ENCODE measurements at regions not wholly inside any gene's neighbourhood (a gene's known extent, or its start where the extent isn't known, plus 50 kb on each side); places are given as distances from the start of the nearest gene placed in this dataset.

DNA sequence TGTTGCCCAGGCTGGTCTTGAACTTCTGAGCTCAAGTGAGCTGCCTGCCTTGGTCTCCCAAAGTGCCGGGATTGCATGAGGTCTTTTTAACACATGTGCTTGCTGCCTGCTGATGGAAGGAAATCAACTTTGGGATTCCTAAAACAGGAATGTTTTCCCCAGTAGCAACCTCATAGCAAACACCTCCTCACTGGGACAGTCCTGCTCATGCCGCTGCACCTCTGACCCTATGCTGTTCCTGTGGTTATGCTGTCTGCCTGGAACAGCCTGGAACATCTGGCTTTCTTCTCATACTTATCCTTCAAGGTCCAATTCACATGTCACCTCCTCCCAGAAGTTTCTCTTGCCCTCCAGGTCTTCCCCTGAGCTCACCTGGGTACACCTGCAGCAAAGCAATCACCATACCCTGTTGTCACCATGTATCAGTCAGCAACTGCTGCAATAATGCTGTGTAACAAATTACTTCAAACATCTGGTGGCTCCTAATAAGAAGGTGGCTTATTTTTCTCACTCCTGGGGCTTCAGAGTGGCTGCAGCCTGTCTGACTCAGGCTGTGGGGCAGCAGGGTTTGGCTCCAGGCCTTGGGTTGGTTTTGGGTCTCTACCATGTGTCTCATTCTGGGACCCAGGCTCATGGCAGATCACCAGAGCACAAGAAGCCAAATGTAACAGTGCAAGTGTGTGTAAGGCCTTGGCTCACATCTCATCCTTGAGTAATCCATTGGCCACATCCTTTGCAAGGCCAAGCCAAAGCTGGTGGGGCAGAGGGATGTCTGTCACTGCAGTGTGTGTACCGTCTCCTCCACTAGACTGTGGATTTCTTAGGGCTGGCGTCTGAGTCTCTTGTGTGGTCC lies 59.4 kb upstream of the SORCS2 start:
- no peak for DNase-seq (ENCODE audit: low read depth)
- H3K4me3 ChIP-seq (ENCODE audit: low read depth, low read length), result no peak overlapping the region
- H3K27me3 ChIP-seq (ENCODE audit: control insufficient read depth, insufficient read depth, low read length), result peaks cover 8% of the 10 kb centered on the region
- TF ChIP-seq, protein P1, sequence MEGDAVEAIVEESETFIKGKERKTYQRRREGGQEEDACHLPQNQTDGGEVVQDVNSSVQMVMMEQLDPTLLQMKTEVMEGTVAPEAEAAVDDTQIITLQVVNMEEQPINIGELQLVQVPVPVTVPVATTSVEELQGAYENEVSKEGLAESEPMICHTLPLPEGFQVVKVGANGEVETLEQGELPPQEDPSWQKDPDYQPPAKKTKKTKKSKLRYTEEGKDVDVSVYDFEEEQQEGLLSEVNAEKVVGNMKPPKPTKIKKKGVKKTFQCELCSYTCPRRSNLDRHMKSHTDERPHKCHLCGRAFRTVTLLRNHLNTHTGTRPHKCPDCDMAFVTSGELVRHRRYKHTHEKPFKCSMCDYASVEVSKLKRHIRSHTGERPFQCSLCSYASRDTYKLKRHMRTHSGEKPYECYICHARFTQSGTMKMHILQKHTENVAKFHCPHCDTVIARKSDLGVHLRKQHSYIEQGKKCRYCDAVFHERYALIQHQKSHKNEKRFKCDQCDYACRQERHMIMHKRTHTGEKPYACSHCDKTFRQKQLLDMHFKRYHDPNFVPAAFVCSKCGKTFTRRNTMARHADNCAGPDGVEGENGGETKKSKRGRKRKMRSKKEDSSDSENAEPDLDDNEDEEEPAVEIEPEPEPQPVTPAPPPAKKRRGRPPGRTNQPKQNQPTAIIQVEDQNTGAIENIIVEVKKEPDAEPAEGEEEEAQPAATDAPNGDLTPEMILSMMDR (IDR thresholded peaks at IDR 0.05; ENCODE audit: insufficient read depth, low read length, poor library complexity, severe bottlenecking), result no peak
- H3K36me3 ChIP-seq (ENCODE audit: control insufficient read depth, insufficient read depth, low read length), result no peaks in the 10 kb centered on the region

DNA sequence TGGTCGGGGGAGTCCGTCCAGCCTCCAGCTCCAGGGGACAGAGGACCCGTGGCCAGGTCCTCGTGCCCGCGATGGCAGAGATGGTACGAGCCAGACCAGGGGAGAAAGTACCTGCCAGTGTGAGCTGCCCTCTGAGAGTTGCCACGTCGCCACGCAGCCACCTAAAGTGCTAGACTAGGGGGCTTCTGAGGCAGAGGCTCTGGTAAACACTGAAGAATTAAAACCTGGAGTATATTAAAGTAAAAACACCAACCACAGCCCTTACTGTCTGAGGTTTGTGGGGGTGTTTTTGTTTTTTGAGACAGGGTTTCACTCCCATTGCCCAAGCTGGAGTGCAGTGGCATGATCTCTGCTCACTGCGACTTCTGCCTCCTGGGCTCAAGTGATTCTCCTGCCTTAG lies 60.1 kb upstream of the SORCS2 start:
- no peak for DNase-seq (ENCODE audit: low read depth)
- Histone ChIP-seq H3K36me3 (ENCODE audit: control insufficient read depth, insufficient read depth, low read length) (no peaks in the 10 kb centered on the region), H3K27me3 (ENCODE audit: control insufficient read depth, insufficient read depth, low read length) (peaks cover 12% of the 10 kb centered on the region), H3K4me3 (ENCODE audit: low read depth, low read length) (no peak overlapping the region)
- TF ChIP-seq, protein P1 (IDR thresholded peaks at IDR 0.05; ENCODE audit: insufficient read depth, low read length, poor library complexity, severe bottlenecking), result no peak

DNA sequence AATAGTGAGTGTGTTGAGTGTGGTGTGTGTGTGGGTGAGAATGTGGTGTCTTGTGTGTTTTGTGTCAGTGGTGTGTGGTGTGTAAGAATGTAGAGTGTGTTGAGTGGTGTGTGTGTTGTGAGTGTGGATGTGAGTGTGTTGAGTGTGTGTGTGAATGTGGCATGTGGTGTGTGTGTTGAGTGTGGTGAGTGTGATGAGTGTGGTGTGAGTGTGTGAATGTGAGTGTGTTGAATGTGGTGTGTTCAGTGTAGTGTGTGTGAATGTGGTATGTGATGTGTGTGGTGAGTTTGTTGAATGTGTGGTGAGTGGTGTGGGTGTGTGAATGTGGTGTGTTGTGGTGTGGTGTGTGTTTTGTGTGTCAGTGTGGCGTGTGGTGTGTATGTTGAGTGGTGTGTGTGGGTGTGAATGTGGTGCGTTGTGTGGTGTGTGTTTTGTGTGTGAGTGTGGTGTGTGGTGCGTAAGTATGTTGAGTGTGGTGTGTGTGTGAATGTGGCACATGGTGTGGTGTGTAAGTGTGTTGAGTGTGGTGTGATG lies 60.8 kb upstream of the SORCS2 start:
- TF ChIP-seq, protein P1 (IDR thresholded peaks at IDR 0.05; ENCODE audit: insufficient read depth, low read length, poor library complexity, severe bottlenecking), result no peak
- H3K4me3 ChIP-seq (ENCODE audit: low read depth, low read length), result no peak overlapping the region
- DNase-seq (ENCODE audit: low read depth), result no peak
- H3K36me3 ChIP-seq (ENCODE audit: control insufficient read depth, insufficient read depth, low read length), result no peaks in the 10 kb centered on the region
- peaks cover 17% of the 10 kb centered on the region for H3K27me3 ChIP-seq (ENCODE audit: control insufficient read depth, insufficient read depth, low read length)

DNA sequence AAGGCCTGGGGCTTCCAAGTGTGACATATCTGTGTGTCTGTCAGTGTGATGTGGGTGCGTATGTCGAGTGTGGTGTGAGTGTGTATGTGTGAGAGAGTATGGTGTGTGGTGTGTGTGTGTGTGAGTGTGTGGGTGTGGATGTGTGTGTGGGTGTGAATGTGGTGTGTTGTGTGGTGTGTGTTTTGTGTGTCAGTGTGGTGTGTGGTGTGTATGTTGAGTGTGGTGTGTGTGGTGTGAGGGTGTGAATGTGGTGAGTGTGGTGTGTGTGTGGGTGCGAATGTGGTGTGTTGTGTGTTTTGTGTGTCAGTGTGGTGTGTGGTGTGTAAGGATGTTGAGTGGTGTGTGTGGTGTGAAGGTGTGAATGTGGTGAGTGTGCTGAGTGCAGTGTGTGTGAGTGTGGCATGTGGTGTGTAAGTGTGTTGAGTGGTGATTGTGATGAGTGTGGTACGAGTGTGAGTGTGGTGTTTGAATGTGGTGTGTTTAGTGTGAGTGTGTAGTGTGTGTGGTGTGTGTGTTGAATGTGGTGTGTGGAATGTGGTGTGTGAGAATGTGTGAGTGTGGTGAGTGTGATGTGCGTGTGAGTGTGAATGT lies 61.6 kb upstream of the SORCS2 start:
- H3K4me3 ChIP-seq (ENCODE audit: low read depth, low read length), result no peak overlapping the region
- TF ChIP-seq, protein P1 (IDR thresholded peaks at IDR 0.05; ENCODE audit: insufficient read depth, low read length, poor library complexity, severe bottlenecking), result no peak
- H3K27me3 ChIP-seq (ENCODE audit: control insufficient read depth, insufficient read depth, low read length), result peaks cover 17% of the 10 kb centered on the region
- no peaks in the 10 kb centered on the region for H3K36me3 ChIP-seq (ENCODE audit: control insufficient read depth, insufficient read depth, low read length)
- DNase-seq (ENCODE audit: low read depth), result no peak

DNA sequence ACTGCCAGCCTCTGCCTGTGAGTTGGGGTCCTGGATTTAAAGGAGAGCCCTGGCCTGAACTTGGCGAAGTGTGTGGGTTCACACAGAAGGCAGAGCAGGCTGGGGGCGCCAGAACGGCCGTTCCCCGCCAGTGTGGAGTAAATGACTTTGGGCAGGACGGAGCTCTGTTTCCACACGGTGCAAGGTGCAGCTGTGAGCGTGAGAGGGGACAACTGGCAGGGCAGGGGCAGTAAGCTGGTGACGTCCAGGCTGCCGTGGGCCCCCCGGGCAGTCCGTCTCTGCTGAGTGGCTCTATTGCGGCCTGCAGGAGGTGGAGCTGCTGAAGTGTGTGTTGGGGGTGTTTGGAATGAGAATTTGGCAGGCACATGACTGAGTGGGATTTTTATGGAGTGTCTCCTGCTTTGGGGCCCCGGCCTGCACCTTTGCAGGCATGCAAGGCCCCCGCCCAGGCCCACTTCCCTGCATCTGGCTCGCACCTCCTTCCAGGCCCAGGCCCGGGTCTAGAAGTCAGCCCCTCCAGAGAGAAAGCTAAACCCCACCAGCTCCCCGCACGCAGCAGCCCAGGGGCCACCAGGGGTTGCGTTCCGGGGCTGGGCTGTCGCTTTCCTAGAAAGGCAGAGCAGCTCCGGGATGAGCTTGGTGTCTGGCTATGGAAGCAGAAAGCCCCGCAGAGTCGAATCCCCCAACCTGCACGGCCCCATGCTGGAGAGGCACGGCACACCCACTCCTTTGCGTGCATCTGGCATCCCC lies 62.2 kb upstream of the GRPEL1 start:
- Histone ChIP-seq H3K36me3 (ENCODE audit: control insufficient read depth, insufficient read depth, low read length) (no peaks in the 10 kb centered on the region), H3K4me3 (ENCODE audit: low read depth, low read length) (no peak overlapping the region), H3K27me3 (ENCODE audit: control insufficient read depth, insufficient read depth, low read length) (peaks cover 17% of the 10 kb centered on the region)
- TF ChIP-seq, protein P1 (IDR thresholded peaks at IDR 0.05; ENCODE audit: insufficient read depth, low read length, poor library complexity, severe bottlenecking), result no peak
- no peak for DNase-seq (ENCODE audit: low read depth)
